BLaER1 treated with 17β-estradiol and CSF1 and Interleukin-3, amounts not matched to agents 10 nM and 100 nM (cell line): ENCODE measurements at regions not wholly inside any gene's neighbourhood (a gene's known extent, or its start where the extent isn't known, plus 50 kb on each side); places are given as distances from the start of the nearest gene placed in this dataset.

Experiments used
- H3K27ac ChIP-seq, 11 experiments: shearing (Covaris generic); formaldehyde crosslinking; 2 replicates each; pipeline ENCODE4 v1.8.1; 2022
- H3K27me3 ChIP-seq, 11 experiments: shearing (Covaris generic); formaldehyde crosslinking; 2 replicates each; pipeline ENCODE4 v1.8.1; 2022
- H3K36me3 ChIP-seq, 11 experiments: shearing (Covaris generic); formaldehyde crosslinking; 2 replicates each; pipeline ENCODE4 v1.8.1; 2022
- H3K4me1 ChIP-seq, 10 experiments: shearing (Covaris generic); formaldehyde crosslinking; 2 replicates each; pipeline ENCODE4 v1.8.1; 2022
- H3K4me2 ChIP-seq, 11 experiments: shearing (Covaris generic); formaldehyde crosslinking; 2 replicates each; pipeline ENCODE4 v1.8.1; 2022
- H3K4me3 ChIP-seq, 10 experiments: shearing (Covaris generic); formaldehyde crosslinking; 2 replicates each; pipeline ENCODE4 v1.8.1; 2022
- H3K9ac ChIP-seq, 11 experiments: shearing (Covaris generic); formaldehyde crosslinking; 2 replicates each; pipeline ENCODE4 v1.8.1; 2022
- H3K9me3 ChIP-seq, 11 experiments: shearing (Covaris generic); formaldehyde crosslinking; replicated peaks in 1 of 11; 2 replicates each; pipeline ENCODE4 v1.8.1; 2022
- H4K20me1 ChIP-seq, 11 experiments: shearing (Covaris generic); formaldehyde crosslinking; 2 replicates each; pipeline ENCODE4 v1.8.1; 2022
- Cebpa-rat ChIP-seq, 11 experiments: shearing (Covaris generic); IDR thresholded peaks; 2 replicates each; pipeline ENCODE4 v1.8.1; 2022

GRCh38 chr7:22676385-22676784 lies 50.6 kb upstream of the IL6 start:
- H3K9me3 ChIP-seq: peaks cover 0 to 12% (median 0%) of the 10 kb centered on the region in 11 experiments; a peak in 4 of 22 replicates
- H3K27ac ChIP-seq: peak overlapping the region in 7 of 11 experiments; percentile 20 to 86 (median 80); a peak in 9 of 22 replicates
- H4K20me1 ChIP-seq: no peaks in the 10 kb centered on the region
- TF ChIP-seq Cebpa-rat (IDR thresholded peaks at IDR 0.05): no peak
- no peaks in the 10 kb centered on the region; a peak in 1 of 22 replicates for H3K27me3 ChIP-seq
- peak overlapping the region; percentile 54 to 85 (median 71) for H3K4me2 ChIP-seq
- H3K9ac ChIP-seq: peak overlapping the region in 3 of 11 experiments; percentile 41 to 56 (median 54); a peak in 2 of 22 replicates
- H3K4me1 ChIP-seq: peaks cover 62 to 99% (median 69%) of the 10 kb centered on the region in 10 experiments
- H3K4me3 ChIP-seq: no peak overlapping the region
- no peaks in the 10 kb centered on the region for H3K36me3 ChIP-seq

DNA sequence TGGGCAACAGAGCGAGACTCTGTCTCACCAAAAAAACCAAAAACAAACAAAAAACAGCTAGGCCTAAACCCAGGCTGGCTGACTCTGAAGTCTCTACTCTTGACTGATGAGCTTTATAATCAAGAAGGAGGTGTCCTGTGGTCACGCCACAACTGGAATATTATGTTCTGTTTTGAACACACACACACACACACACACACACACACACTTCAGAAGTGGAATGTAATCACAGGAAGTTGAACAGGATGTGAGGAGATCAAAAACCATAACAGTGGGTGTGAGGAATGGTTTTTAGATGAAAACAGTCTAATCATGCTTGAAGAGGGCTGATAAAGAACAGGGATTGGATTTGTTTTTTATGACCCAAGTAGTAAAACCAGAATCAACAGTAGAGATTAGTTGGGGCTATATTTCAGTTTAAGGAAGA lies 51.1 kb upstream of the IL6 start:
- no peaks in the 10 kb centered on the region for H4K20me1 ChIP-seq
- H3K27ac ChIP-seq: peak overlapping the region in 8 of 11 experiments; percentile 20 to 86 (median 66); a peak in 12 of 22 replicates
- peaks cover 0 to 12% (median 0%) of the 10 kb centered on the region in 11 experiments; a peak in 4 of 22 replicates for H3K9me3 ChIP-seq
- TF ChIP-seq Cebpa-rat (IDR thresholded peaks at IDR 0.05): no peak
- H3K4me1 ChIP-seq: peaks cover 64 to 99% (median 68%) of the 10 kb centered on the region in 10 experiments
- H3K36me3 ChIP-seq: no peaks in the 10 kb centered on the region
- H3K9ac ChIP-seq: peak overlapping the region in 3 of 11 experiments; percentile 41 to 56 (median 54); a peak in 5 of 22 replicates
- no peak overlapping the region for H3K4me3 ChIP-seq
- H3K4me2 ChIP-seq: peak overlapping the region; percentile 54 to 85 (median 71)
- H3K27me3 ChIP-seq: no peaks in the 10 kb centered on the region; a peak in 1 of 22 replicates

DNA sequence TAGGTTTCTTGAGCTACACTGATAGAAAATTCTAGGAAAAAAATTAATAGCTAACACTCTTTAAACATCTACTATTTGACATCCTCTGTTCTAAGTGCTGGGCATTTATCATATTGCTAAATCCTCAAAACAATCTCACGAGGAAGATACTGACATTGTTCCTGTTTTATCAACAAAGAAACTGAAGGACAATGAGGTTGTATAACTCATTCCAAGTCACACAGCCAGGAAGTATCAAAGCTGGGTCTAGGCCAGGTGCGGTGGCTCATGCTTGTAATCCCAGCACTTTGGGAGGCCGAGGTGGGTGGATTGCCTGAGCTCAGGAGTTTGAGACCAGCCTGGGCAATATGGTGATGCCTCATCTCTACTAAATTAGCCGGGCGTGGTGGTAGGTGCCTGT lies 51.6 kb upstream of the IL6 start:
- Histone ChIP-seq H3K36me3 (no peaks in the 10 kb centered on the region), H3K4me3 (no peak overlapping the region), H3K9me3 (peaks cover 0 to 12% (median 0%) of the 10 kb centered on the region in 11 experiments; a peak in 4 of 22 replicates), H3K9ac (peak overlapping the region in 3 of 11 experiments; percentile 41 to 56 (median 54); a peak in 5 of 22 replicates), H3K4me1 (peaks cover 64 to 99% (median 68%) of the 10 kb centered on the region in 10 experiments), H3K4me2 (peak overlapping the region; percentile 54 to 85 (median 71)), H3K27ac (peak overlapping the region in 7 of 11 experiments; percentile 33 to 86 (median 80); a peak in 12 of 22 replicates), H3K27me3 (no peaks in the 10 kb centered on the region; a peak in 1 of 22 replicates), H4K20me1 (no peaks in the 10 kb centered on the region)
- TF ChIP-seq Cebpa-rat (IDR thresholded peaks at IDR 0.05): no peak

DNA sequence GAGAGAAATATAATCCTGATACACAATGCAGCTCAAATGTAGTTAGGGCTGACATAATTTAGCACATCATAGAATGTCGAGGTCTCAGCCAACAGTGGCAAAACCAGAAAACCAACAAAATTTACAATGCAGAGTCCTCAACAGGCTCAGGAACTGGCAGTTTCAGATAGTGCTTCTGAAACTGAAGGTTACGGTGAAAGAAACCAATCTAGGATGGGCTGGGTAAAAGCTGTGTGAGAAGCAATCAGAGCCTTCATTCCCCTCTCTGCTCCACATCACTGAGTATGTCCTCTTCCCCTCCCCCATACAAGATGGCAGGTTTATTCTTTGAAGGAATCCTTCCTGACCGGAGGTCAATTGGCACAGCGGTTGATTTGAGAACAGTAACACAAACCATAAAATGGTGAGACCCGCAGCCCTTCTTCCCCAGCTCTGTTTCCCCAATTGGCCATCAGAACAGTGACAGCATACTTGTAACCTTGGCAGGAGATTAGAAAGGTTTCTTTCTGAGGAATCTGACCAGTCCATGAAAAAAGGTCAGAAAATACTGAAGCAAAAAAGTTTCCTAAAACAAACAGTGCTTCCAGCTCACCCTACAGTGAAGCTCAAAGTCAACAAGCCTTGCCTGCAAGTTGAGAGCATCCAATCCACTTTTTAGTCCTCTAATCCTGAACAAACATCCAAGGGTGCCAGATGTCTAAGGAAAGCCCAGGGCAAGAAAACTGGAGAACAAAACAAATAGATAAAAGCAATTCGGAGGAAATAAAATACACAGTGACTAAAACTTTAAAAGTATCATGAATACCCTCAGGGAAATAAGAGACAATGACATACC lies 53.9 kb upstream of the IL6 start:
- Histone ChIP-seq H3K27ac (peak overlapping the region in 5 of 11 experiments; percentile 31 to 40 (median 36); a peak in 8 of 22 replicates), H4K20me1 (no peaks in the 10 kb centered on the region), H3K4me3 (no peak overlapping the region), H3K4me1 (peaks cover 57 to 98% (median 60%) of the 10 kb centered on the region in 10 experiments), H3K27me3 (no peaks in the 10 kb centered on the region; a peak in 1 of 22 replicates), H3K9ac (no peak overlapping the region), H3K36me3 (no peaks in the 10 kb centered on the region), H3K9me3 (peaks cover 0 to 12% (median 0%) of the 10 kb centered on the region in 11 experiments; a peak in 4 of 22 replicates), H3K4me2 (peak overlapping the region; percentile 33 to 85 (median 60))
- TF ChIP-seq Cebpa-rat (IDR thresholded peaks at IDR 0.05): no peak

GRCh38 chr7:22671177-22671879 lies 55.7 kb upstream of the IL6 start:
- Histone ChIP-seq H3K9ac (no peak overlapping the region), H3K27ac (peak overlapping the region in 1 of 11 experiments; percentile 21; a peak in 1 of 22 replicates)

GRCh38 chr7:22670422-22670815 lies 56.6 kb upstream of the IL6 start:
- TF ChIP-seq Cebpa-rat (IDR thresholded peaks at IDR 0.05): no peak
- Histone ChIP-seq H3K36me3 (no peaks in the 10 kb centered on the region), H3K4me2 (peak overlapping the region in 3 of 11 experiments; percentile 3 to 83 (median 56); a peak in 3 of 22 replicates), H3K9me3 (peaks cover 0 to 16% (median 5%) of the 10 kb centered on the region in 11 experiments; a peak in 14 of 22 replicates), H3K9ac (no peak overlapping the region), H4K20me1 (no peaks in the 10 kb centered on the region), H3K27me3 (no peaks in the 10 kb centered on the region; a peak in 1 of 22 replicates), H3K4me3 (no peak overlapping the region), H3K4me1 (peaks cover 31 to 98% (median 38%) of the 10 kb centered on the region in 10 experiments), H3K27ac (no peak overlapping the region)

More at GRCh38 chr7:22671177-22671879, 55.7 kb upstream of the IL6 start:
- H3K4me1 ChIP-seq: peaks cover 40 to 98% (median 45%) of the 10 kb centered on the region in 10 experiments
- H3K4me3 ChIP-seq: no peak overlapping the region
- no peaks in the 10 kb centered on the region for H4K20me1 ChIP-seq
- no peak for TF ChIP-seq Cebpa-rat (IDR thresholded peaks at IDR 0.05)
- no peaks in the 10 kb centered on the region for H3K36me3 ChIP-seq
- H3K4me2 ChIP-seq: peak overlapping the region in 9 of 11 experiments; percentile 24 to 85 (median 60); a peak in 13 of 22 replicates
- no peaks in the 10 kb centered on the region; a peak in 1 of 22 replicates for H3K27me3 ChIP-seq
- H3K9me3 ChIP-seq: peaks cover 0 to 12% (median 0%) of the 10 kb centered on the region in 11 experiments; a peak in 4 of 22 replicates

GRCh38 chr7:22669692-22670421 lies 57.1 kb upstream of the IL6 start:
- no peaks in the 10 kb centered on the region for H3K36me3 ChIP-seq
- peak overlapping the region in 2 of 11 experiments; percentile 3 to 84; a peak in 4 of 22 replicates for H3K4me2 ChIP-seq
- H3K27ac ChIP-seq: no peak overlapping the region
- H4K20me1 ChIP-seq: no peaks in the 10 kb centered on the region
- peaks cover 0 to 22% (median 11%) of the 10 kb centered on the region in 11 experiments; a peak in 15 of 22 replicates for H3K9me3 ChIP-seq
- TF ChIP-seq Cebpa-rat (IDR thresholded peaks at IDR 0.05): no peak
- H3K27me3 ChIP-seq: no peaks in the 10 kb centered on the region; a peak in 1 of 22 replicates
- H3K9ac ChIP-seq: no peak overlapping the region
- H3K4me3 ChIP-seq: no peak overlapping the region
- peaks cover 25 to 98% (median 33%) of the 10 kb centered on the region in 10 experiments for H3K4me1 ChIP-seq

DNA sequence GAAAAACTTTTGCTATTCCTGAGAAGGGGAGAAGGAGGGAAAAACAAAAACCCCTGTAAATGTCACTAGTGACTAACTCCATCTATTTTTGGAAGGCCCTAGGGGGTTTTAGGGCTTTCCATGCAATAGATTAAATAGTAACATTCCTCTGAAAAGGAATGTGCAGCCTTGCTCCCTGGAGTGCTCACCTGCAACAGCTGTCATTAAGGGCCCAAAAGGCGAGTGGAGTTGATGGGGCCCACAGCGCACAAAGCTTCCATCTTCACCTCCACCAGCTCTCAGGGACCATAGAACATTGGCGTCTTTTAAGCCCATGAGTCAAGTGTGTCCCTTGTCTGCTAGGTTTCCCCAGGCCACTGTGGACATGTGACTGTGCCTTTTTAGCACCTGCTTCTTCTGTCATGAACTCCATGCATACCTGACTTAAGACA lies 58.0 kb upstream of the IL6 start:
- H3K27me3 ChIP-seq: no peaks in the 10 kb centered on the region; a peak in 1 of 22 replicates
- H3K36me3 ChIP-seq: no peaks in the 10 kb centered on the region
- H3K9me3 ChIP-seq: peaks cover 0 to 29% (median 19%) of the 10 kb centered on the region in 11 experiments; a peak in 15 of 22 replicates
- no peaks in the 10 kb centered on the region for H4K20me1 ChIP-seq
- no peak for TF ChIP-seq Cebpa-rat (IDR thresholded peaks at IDR 0.05)
- no peak overlapping the region for H3K27ac ChIP-seq
- H3K4me1 ChIP-seq: peaks cover 23 to 98% (median 32%) of the 10 kb centered on the region in 10 experiments
- H3K9ac ChIP-seq: no peak overlapping the region
- H3K4me2 ChIP-seq: peak overlapping the region in 3 of 11 experiments; percentile 6 to 84 (median 40); a peak in 5 of 22 replicates
- H3K4me3 ChIP-seq: no peak overlapping the region
